ENCODE measurements at regions not wholly inside any gene's neighbourhood (a gene's known extent, or its start where the extent isn't known, plus 50 kb on each side); places are given as distances from the start of the nearest gene placed in this dataset.

GRCh38 chr4:174016251-174016650 is 267.2 kb downstream of the FBXO8 start:
- no peak for DNase-seq (ENCODE audit: low read depth in 1 of 2, low spot score in 1 of 2)
- Histone ChIP-seq H3K4me3 (replicated peaks; ENCODE audit: insufficient read depth, low read length) (no peak overlapping the region), H3K27me3 (ENCODE audit: insufficient read depth, poor library complexity, severe bottlenecking) (no peaks in the 10 kb centered on the region), H3K27ac (replicated peaks) (no peak overlapping the region)
- TF ChIP-seq REST (IDR thresholded peaks at IDR 0.05; ENCODE audit: insufficient replicate concordance, low read depth) (no peak), POLR2AphosphoS5 (IDR thresholded peaks at IDR 0.05; ENCODE audit: low read depth) (no peak), GABPA (IDR thresholded peaks at IDR 0.05; ENCODE audit: low read depth) (no peak), CTCF (IDR thresholded peaks at IDR 0.05; ENCODE audit: insufficient read depth, low read length) (no peak), SPI1 (IDR thresholded peaks at IDR 0.05; ENCODE audit: borderline replicate concordance, low read depth) (no peak)

DNA sequence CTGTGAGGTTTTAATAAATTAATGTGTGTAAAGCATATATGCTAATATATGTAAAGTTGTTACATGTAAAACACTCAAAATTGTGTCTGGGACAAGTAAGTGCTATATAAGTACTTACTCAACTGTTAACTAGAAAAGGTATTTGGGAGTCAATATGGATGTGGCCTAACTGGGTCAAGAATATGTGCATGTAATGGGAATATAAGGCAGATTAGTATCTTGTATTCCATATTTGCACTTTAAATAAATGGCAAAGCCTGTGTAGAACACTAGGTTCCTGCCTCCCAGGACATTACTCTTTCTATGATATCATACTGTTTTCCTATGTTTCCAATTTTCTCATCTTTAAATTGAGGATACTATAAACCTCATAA is 270.6 kb downstream of the FBXO8 start:
- DNase-seq (ENCODE audit: low read depth in 1 of 2, low spot score in 1 of 2) = no peak
- no peak for TF ChIP-seq POLR2AphosphoS5 (IDR thresholded peaks at IDR 0.05; ENCODE audit: low read depth)
- TF ChIP-seq GABPA (IDR thresholded peaks at IDR 0.05; ENCODE audit: low read depth) = no peak
- TF ChIP-seq REST (IDR thresholded peaks at IDR 0.05; ENCODE audit: insufficient replicate concordance, low read depth) = no peak
- TF ChIP-seq CTCF (IDR thresholded peaks at IDR 0.05; ENCODE audit: insufficient read depth, low read length) = no peak
- no peak for TF ChIP-seq SPI1 (IDR thresholded peaks at IDR 0.05; ENCODE audit: borderline replicate concordance, low read depth)
- no peak overlapping the region for H3K4me3 ChIP-seq (replicated peaks; ENCODE audit: insufficient read depth, low read length)
- H3K27me3 ChIP-seq (ENCODE audit: insufficient read depth, poor library complexity, severe bottlenecking) = no peaks in the 10 kb centered on the region
- H3K27ac ChIP-seq (replicated peaks) = no peak overlapping the region

- Histone ChIP-seq H3K27me3 (ENCODE audit: insufficient read depth, poor library complexity, severe bottlenecking) (peaks cover 1% of the 10 kb centered on the region), H3K27ac (replicated peaks) (no peak overlapping the region)
Observed at GRCh38 chr4:174012135-174012885, 271.2 kb downstream of the FBXO8 start.

More at GRCh38 chr4:174012135-174012885, 271.2 kb downstream of the FBXO8 start:
- DNase-seq (ENCODE audit: low read depth in 1 of 2, low spot score in 1 of 2) = no peak
- no peak overlapping the region for H3K4me3 ChIP-seq (replicated peaks; ENCODE audit: insufficient read depth, low read length)
- no peak for TF ChIP-seq CTCF (IDR thresholded peaks at IDR 0.05; ENCODE audit: insufficient read depth, low read length)
- TF ChIP-seq SPI1 (IDR thresholded peaks at IDR 0.05; ENCODE audit: borderline replicate concordance, low read depth) = no peak
- no peak for TF ChIP-seq REST (IDR thresholded peaks at IDR 0.05; ENCODE audit: insufficient replicate concordance, low read depth)
- no peak for TF ChIP-seq GABPA (IDR thresholded peaks at IDR 0.05; ENCODE audit: low read depth)
- TF ChIP-seq POLR2AphosphoS5 (IDR thresholded peaks at IDR 0.05; ENCODE audit: low read depth) = no peak

Data from HL-60 (cell line).